HG03039 (cell line): ENCODE measurements at regions not wholly inside any gene's neighbourhood (a gene's known extent, or its start where the extent isn't known, plus 50 kb on each side); places are given as distances from the start of the nearest gene placed in this dataset.
"Not testable (repeated sequence)": the region's sequence is repeated elsewhere in the genome, so short reads cannot be mapped to it uniquely, and the experiment has no call there.

ENCODE experiments used
- ATAC-seq: cut with Tn5 transposase; IDR thresholded peaks from one replicate; pipeline ENCODE4 v1.9.1; 2021; ENCODE audit warnings: mild to moderate bottlenecking, moderate library complexity; ENCODE audit not compliant: unreplicated experiment

- no peak for ATAC-seq
These were observed 200.6 kb upstream of the KLF3 start for GRCh38 chr4:38463268-38463958.

- no peak for ATAC-seq
These were observed 199.7 kb upstream of the KLF3 start for GRCh38 chr4:38464328-38464727.

DNA sequence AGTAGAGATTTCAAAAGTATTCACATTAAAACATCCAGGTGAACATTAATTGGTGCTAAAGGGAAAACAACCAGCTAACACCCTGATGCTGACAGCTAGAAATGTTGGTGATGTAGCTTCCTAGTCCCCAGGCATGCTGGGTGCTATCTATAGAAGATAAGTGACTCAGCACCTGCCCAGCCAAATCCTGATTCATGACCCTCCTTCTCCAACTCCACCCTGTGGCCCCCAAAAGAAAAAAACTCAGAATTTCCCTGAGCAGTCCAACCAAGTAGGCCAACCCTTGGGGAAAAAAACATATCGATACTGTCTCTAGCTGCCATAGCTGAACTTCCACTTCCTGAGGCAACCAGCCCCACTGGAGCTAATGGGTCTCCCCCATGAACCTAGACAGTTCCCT, 197.6 kb upstream of the KLF3 start:
- no peak for ATAC-seq

GRCh38 chr4:38467296-38467695, 196.7 kb upstream of the KLF3 start:
- ATAC-seq = no peak

- ATAC-seq = no peak
These were observed 195.6 kb upstream of the KLF3 start for GRCh38 chr4:38468339-38468866.

GRCh38 chr4:38469410-38469809, 194.6 kb upstream of the KLF3 start:
- no peak for ATAC-seq

DNA sequence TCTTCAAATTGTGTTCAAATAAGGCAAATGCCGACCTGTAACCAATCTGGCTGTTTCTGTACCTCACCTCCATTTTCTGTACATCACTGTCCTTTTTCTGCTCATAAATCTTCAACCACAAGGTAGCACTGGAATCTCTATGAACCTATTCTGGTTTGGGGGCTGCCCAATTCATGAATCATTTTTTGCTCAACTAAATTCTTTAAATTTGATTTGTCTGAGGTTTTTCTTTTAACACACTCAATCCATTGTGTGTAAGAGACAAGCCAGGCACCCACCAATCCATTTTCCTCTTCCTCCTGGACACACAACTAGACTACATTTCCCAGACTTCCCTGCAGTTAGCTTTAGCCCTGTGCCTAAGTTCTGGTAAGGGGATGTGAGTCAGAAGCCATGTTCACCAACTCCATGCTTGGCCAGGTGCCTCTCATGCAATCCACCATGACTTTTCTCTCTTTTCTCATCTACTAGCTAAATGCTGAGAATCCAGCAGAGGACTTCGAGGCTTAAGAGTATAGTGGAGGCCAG, 193.2 kb upstream of the KLF3 start:
- ATAC-seq = no peak

- ATAC-seq = no peak
These were observed 181.3 kb upstream of the KLF3 start for GRCh38 chr4:38482696-38483095.

- not testable (repeated sequence) for ATAC-seq
These were observed 180.4 kb upstream of the KLF3 start for GRCh38 chr4:38483628-38484027.

DNA sequence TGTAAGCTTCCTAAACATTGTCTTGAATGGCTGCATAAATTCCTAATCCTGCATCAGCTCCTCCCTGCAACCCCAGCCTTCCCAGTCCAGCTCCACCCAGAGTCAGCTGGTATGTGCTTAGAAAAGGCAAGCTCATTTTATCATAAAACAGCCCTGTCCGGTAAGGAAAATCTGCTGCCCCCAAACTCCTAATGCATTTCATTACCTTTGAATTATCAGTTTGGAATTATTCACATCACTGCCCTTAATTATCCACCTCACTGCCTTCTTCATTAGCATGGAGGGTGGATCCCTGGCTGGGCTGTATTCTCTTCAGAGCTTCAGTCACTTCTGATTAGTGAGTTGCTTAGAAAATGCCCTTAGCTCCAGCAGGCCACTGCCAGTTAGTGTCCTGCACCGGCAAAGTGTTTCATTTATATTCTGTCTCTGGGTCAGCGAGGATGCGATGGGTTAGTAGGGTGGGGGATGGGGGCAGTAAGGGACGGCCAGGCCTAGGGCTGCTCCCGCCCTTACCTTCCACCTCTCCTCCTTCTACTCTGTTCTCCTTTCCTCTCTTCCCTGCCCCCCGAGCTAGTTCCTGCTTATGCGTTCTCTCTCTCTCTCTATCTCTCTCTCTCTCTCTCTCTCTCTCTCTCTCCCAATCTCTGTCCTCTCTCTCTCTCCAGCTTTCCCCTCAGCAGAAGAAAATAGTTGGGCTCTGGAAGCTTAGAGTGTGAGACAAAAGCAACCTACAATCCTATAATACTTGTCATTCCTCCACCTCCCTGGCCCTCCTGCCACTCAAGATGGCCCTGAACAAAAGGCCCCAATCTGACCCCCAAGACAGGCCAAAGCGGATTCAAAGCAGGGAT, 174.8 kb upstream of the KLF3 start:
- ATAC-seq = no peak

GRCh38 chr4:38489924-38490639, 173.9 kb upstream of the KLF3 start:
- no peak for ATAC-seq

DNA sequence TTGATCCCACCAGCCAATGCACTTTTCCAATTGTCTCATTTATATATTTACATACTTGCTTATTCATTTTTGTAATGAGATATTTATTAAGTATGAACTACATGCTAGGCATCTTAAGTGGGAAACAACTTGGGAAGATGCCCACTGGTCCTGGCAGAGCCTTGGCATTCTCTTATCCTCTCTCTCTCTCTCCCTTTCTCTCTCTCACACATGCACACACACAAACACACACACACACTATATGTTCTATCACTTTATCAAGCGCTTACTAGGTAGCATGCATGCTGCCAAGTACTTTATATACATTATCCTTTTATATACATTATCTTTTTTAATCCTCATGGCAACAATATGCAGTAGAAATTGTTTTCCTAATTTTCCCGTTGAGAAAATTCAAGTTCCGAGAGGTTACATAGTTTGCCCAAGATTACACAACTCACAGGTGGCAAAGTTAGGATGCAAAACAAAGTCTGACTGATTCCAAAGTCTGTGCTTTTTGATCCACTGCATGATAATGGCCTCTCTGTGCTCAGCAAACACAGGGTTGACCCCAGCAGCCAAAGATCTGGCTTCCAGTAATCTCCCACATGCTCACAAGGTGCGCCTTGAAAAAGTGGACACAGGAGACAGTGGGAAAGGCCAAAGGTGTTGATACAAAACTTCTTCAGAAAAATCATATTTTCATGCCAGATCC, 173.1 kb upstream of the KLF3 start:
- ATAC-seq = no peak

- ATAC-seq = no peak
These were observed 172.0 kb upstream of the KLF3 start for GRCh38 chr4:38491854-38492478.

- no peak for ATAC-seq
These were observed 170.9 kb upstream of the KLF3 start for GRCh38 chr4:38493066-38493465.

DNA sequence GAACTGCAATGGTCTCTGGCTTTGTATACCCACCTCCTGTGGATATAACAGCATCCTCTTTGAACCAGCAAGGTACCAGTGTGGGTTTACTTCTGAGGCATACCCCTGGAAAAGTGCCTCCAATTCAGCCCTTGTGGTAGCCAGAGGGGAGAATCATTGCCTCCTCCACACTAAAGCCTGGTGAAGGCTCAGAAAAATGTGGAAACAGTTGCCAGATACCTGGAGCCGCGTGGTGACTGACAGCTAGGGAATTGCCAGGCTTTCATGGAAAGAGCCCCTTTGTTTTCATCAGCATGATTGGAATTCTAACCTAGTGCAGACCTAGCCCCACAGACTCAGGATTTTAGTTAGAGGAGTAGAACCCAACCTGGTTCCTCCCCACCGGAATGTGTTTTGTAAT, 168.6 kb upstream of the KLF3 start:
- no peak for ATAC-seq

GRCh38 chr4:38497121-38497520, 166.9 kb upstream of the KLF3 start:
- ATAC-seq = no peak

DNA sequence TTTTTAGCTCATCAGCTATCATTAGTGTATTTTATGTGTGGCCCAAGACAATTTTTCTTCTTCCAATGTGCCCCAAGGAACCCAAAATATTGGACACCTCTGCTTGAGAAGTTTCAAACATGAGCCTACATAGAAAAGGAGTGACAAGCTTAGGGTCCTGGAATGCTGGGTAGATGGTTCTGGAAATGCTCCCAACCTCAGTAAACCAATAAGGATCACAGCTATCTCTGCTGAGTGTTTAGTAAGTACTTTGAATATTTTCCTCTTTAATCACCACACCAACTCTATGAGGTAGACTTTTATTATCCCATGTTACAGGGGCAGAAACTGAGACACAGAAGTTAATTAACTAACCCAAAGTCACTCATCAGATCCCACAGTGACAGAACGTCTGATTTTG, 164.9 kb upstream of the KLF3 start:
- no peak for ATAC-seq

DNA sequence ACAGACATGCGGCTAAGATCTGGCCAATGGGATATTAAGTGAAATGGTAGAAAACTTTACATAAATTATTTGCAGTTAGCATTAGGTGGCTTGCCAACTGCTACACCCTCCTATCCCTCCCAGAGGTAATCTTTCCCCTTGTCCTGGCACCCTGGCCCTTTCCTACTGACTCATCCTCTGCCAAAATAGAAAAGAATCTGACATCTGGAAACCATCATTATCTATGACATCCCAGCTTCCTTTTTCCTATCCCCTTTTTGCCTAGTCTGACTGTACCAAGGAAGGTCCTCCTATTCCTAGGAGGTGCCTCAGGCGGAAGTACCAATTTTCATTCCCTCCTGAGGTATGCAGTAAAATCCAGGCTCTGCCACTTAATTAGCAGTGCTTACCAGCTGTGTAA, 163.6 kb upstream of the KLF3 start:
- ATAC-seq = no peak

- ATAC-seq = no peak
These were observed 162.3 kb upstream of the KLF3 start for GRCh38 chr4:38501698-38502097.

DNA sequence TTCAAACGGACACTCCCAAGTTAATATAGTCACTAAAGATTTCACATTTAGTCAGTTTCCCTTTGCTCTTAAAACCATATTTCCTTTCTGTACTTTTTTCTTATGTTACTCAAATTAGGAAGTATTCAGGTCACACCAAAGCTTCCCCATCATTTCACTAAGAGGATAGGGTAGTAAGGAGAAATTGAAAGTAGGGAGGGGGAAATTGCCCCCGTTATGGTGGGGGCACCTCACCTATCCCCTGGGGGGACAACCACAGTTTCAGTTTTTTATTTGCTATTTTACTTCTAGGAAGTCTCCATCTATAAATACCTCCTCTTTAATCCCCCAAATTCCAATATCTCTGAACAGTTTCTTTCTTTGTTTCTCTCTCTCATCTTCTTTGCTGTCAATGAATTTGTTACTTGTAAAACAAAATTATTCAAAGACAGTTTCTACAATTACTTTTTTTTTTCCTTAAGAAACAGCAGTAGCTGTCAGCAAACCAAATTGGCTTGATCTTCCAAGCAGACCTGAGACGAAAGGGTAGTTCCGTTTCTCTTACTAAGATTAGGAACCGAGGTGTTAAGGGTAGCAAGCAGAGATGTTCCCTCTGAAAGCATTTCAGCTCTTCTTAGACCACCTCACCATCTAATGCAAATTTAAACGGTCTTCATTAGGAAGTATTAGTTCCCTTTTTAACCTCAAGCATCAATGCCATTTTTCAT, 160.2 kb upstream of the KLF3 start:
- ATAC-seq = peak; percentile 85
